Glutamatergic neuron (in vitro differentiated cells): ENCODE measurements at regions not wholly inside any gene's neighbourhood (a gene's known extent, or its start where the extent isn't known, plus 50 kb on each side); places are given as distances from the start of the nearest gene placed in this dataset.

Experiments used
- DNase-seq: peaks from one replicate; pipeline ENCODE4 v3.0.0; 2022
- H3K27ac Mint-ChIP-seq: one replicate; pipeline ENCODE4 v1.8.0; 2020; ENCODE audit warnings: mild to moderate bottlenecking, mixed read lengths, inconsistent platforms; ENCODE audit not compliant: unreplicated experiment
- H3K27me3 Mint-ChIP-seq: one replicate; pipeline ENCODE4 v1.8.0; 2020; ENCODE audit warnings: mild to moderate bottlenecking, moderate library complexity, mixed read lengths, inconsistent platforms; ENCODE audit not compliant: unreplicated experiment
- H3K36me3 Mint-ChIP-seq: one replicate; pipeline ENCODE4 v1.8.0; 2020; ENCODE audit warnings: mild to moderate bottlenecking, mixed read lengths, inconsistent platforms; ENCODE audit not compliant: unreplicated experiment
- H3K4me1 Mint-ChIP-seq: one replicate; pipeline ENCODE4 v1.8.0; 2020; ENCODE audit warnings: mild to moderate bottlenecking, low read depth, mixed read lengths, inconsistent platforms; ENCODE audit not compliant: unreplicated experiment
- H3K4me3 Mint-ChIP-seq: one replicate; pipeline ENCODE4 v1.8.0; 2020; ENCODE audit warnings: mild to moderate bottlenecking, mixed read lengths, inconsistent platforms; ENCODE audit not compliant: unreplicated experiment
- H3K9me3 Mint-ChIP-seq: one replicate; pipeline ENCODE4 v1.8.0; 2020; ENCODE audit warnings: mild to moderate bottlenecking, moderate library complexity, mixed read lengths, inconsistent platforms; ENCODE audit not compliant: unreplicated experiment
- TF ChIP-seq, protein P1 (sequence below): fragments of 200-600 bp; sonication (generic); IDR thresholded peaks from one replicate; pipeline ENCODE4 v1.5.0; 2021; ENCODE audit not compliant: partially characterized antibody, unreplicated experiment

DNA sequence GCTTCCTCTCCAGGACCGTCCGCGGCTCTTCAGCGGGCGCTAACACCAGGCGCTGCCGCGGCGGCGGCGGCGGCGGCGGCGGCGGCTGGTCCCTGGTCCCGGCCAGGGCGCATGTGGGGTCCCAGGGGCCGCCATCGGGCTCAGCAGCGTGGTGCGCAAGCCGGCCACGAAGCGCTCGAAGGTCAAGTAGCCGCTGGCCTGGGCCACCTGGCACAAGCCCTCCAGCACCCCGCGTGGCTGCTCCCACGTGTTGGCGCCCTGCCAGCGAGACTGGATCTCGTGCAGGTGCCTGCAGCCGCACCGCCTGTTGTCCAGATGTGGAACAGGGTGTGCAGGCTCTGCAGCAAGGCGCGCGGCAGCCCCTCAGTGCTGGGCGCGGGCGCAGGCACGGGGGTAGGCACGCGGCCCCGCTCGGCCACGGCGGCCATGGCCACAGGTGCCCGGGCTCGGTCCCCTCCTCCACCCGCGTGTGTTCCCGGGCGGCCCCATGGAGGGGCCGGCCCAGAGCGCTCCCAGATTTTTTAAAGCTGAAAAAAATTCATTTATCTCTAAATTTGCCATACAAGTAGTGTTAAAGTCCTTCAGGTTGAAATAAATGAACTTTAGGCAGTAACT is 884.2 kb upstream of the ZNF722 start:
- H3K27ac Mint-ChIP-seq, result no peak overlapping the region
- TF ChIP-seq, protein P1, sequence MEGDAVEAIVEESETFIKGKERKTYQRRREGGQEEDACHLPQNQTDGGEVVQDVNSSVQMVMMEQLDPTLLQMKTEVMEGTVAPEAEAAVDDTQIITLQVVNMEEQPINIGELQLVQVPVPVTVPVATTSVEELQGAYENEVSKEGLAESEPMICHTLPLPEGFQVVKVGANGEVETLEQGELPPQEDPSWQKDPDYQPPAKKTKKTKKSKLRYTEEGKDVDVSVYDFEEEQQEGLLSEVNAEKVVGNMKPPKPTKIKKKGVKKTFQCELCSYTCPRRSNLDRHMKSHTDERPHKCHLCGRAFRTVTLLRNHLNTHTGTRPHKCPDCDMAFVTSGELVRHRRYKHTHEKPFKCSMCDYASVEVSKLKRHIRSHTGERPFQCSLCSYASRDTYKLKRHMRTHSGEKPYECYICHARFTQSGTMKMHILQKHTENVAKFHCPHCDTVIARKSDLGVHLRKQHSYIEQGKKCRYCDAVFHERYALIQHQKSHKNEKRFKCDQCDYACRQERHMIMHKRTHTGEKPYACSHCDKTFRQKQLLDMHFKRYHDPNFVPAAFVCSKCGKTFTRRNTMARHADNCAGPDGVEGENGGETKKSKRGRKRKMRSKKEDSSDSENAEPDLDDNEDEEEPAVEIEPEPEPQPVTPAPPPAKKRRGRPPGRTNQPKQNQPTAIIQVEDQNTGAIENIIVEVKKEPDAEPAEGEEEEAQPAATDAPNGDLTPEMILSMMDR, result no peak
- peaks cover 2% of the 10 kb centered on the region for H3K27me3 Mint-ChIP-seq
- H3K36me3 Mint-ChIP-seq, result peaks cover 4% of the 10 kb centered on the region
- no peak overlapping the region for H3K4me3 Mint-ChIP-seq
- H3K4me1 Mint-ChIP-seq, result no peaks in the 10 kb centered on the region
- DNase-seq, result no peak
- H3K9me3 Mint-ChIP-seq, result peaks cover 4% of the 10 kb centered on the region
